ENCODE measurements at regions not wholly inside any gene's neighbourhood (a gene's known extent, or its start where the extent isn't known, plus 50 kb on each side); places are given as distances from the start of the nearest gene placed in this dataset.

- TF ChIP-seq CTCF (IDR thresholded peaks at IDR 0.05) (no peak), EP300 (IDR thresholded peaks at IDR 0.05) (no peak)
These were observed 79.6 kb upstream of the NRXN1 start for GRCh38 chr2:51111532-51111931.

Measured in sigmoid colon (tissue), 4 donors.